Stomach (tissue), 8 donors: ENCODE measurements at regions not wholly inside any gene's neighbourhood (a gene's known extent, or its start where the extent isn't known, plus 50 kb on each side); places are given as distances from the start of the nearest gene placed in this dataset.
A peak's percentile ranks its signal among the peaks of the same experiment; 100 is the strongest.

ENCODE experiments used
- DNase-seq, 2 donors: peaks; one replicate each; pipeline versions ENCODE4 v3.0.0 to v3.0.0-alpha.2; 2013 to 2019
- H3K27ac ChIP-seq, 5 donors: fragments of 200-600 bp in 4 of 5; sonication (generic) in 4 of 5; one replicate each; pipeline ENCODE4 v1.5.1; 2013 to 2019; ENCODE audit warnings: mild to moderate bottlenecking in 1 of 5, moderate library complexity in 1 of 5
- H3K27me3 ChIP-seq, 3 donors: fragments of 200-600 bp; sonication (generic); one replicate each; pipeline ENCODE4 v1.5.1; 2017 to 2019; ENCODE audit warnings: mixed run types in 1 of 3
- H3K36me3 ChIP-seq, 4 donors: fragments of 200-600 bp; sonication (generic); 1 replicate in 3 of 4; 2 replicates in 1 of 4; pipeline ENCODE4 v1.5.1; 2016 to 2019
- H3K4me1 ChIP-seq, 4 donors: fragments of 200-600 bp; sonication (generic); one replicate each; pipeline ENCODE4 v1.5.1; 2016 to 2019
- H3K4me3 ChIP-seq, 4 donors: fragments of 200-600 bp; sonication (generic) in 3 of 4; one replicate each; pipeline ENCODE4 v1.5.1; 2016 to 2019; ENCODE audit warnings: mild to moderate bottlenecking in 1 of 4
- H3K9me3 ChIP-seq, 4 donors: fragments of 200-600 bp; sonication (generic); one replicate each; pipeline ENCODE4 v1.5.1; 2016 to 2019
- EP300 ChIP-seq: sonication (generic); formaldehyde crosslinking; IDR thresholded peaks from one replicate; pipeline ENCODE4 v1.6.1; 2017; ENCODE audit warnings: antibody characterized with exemption
- POLR2A ChIP-seq, 4 donors: fragments of 450-650 bp; IDR thresholded peaks; one replicate each; pipeline ENCODE4 v1.6.1; 2016; ENCODE audit warnings: antibody characterized with exemption in 4 of 4, control low read depth in 2 of 4, mild to moderate bottlenecking in 1 of 4, moderate library complexity in 1 of 4
- POLR2AphosphoS5 ChIP-seq, 3 donors: sonication (generic); formaldehyde crosslinking; IDR thresholded peaks; one replicate each; pipeline ENCODE4 v1.6.1; 2016; ENCODE audit warnings: antibody characterized with exemption in 3 of 3
- WGBS, 5 donors: extraction: QIAGEN DNeasy Blood & Tissue Kit in 3 of 5; methylation state at CpG; one replicate each; pipeline versions ENCODE4 v1.1.5 to v1.1.7; 2013 to 2018; 5-methylcytosine and 5-hydroxymethylcytosine counted together
- intact Hi-C: fragments of 100-400 bp; cut with DNase I; formaldehyde crosslinking; loops from one replicate; pipeline ENCODE4 v1.15.1; 2023; ENCODE audit warnings: low total_unique reads
- TF ChIP-seq, protein P1 (sequence below), 7 experiments: fragments of 450-650 bp in 4 of 7; fragments of 200-600 bp in 3 of 7; sonication (generic) in 3 of 7; IDR thresholded peaks; one replicate each; pipeline ENCODE4 v1.5.1; 2016 to 2019; ENCODE audit warnings: antibody characterized with exemption in 7 of 7, control low read depth in 2 of 7, mild to moderate bottlenecking in 1 of 7
- donor health status: healthy with polysubstance abuse.
- donor health status: Bipolar disorder and iron deficiency.
- donor health status: healthy.

DNA sequence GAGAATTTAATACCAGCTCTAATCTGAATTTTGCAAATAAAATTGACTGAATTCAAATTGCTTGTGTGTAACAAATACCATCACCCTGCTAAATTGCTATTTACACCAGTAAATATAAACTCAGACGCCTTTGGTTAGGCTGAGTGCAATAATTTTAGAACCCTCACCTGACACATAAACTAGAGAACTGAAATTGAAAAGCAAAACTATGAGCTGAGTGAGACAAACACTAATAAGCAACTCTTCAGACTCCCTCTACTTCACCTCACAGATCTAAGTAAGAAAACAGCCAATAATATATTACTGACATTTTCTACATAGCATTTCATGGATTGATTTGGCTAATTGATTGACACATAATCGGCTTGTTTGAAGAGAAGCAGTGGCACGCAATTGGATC is 621.2 kb downstream of the REEP3 start:
- 84 to 93% (median 89%) methylated on average over 3 of the region's 3 CpGs for WGBS, 5 donors
- intact Hi-C loops = no loop called here

DNA sequence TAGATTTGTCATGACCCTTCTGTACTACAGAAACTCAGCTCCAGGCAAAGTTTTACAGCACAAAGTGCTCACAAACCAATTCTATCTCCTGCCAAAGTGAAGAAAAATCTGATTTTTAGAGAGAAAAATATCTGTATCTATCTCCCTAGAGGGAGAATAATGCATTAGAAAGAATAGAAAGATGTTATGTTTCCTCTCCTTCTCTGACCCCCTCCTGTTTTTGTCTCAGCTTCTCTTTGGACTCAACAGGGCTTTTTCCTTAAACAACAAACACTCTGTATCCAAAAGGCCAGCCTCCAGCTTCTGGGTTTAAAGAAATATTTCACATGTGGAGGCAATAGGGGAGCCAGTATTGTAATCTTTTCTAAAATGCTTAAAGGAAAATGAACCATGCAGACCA is 627.4 kb downstream of the REEP3 start:
- Histone ChIP-seq H3K27ac (no peak overlapping the region), H3K36me3 (no peaks in the 10 kb centered on the region), H3K4me3 (no peak overlapping the region), H3K4me1 (no peaks in the 10 kb centered on the region), H3K9me3 (no peaks in the 10 kb centered on the region), H3K27me3 (no peaks in the 10 kb centered on the region)
- TF ChIP-seq POLR2A (IDR thresholded peaks at IDR 0.05) (no peak), EP300 (no peak)
- intact Hi-C loops = no loop called here
- DNase-seq = peak in 1 of 2 donors; percentile 16

More for the DNA sequence above, 621.2 kb downstream of the REEP3 start:
- Histone ChIP-seq H3K27me3 (no peaks in the 10 kb centered on the region), H3K36me3 (no peaks in the 10 kb centered on the region), H3K4me3 (no peak overlapping the region), H3K4me1 (no peaks in the 10 kb centered on the region), H3K27ac (no peak overlapping the region), H3K9me3 (no peaks in the 10 kb centered on the region)
- no peak for TF ChIP-seq POLR2AphosphoS5 (IDR thresholded peaks at IDR 0.05)
- TF ChIP-seq EP300 = no peak
- TF ChIP-seq POLR2A (IDR thresholded peaks at IDR 0.05) = no peak
- TF ChIP-seq, protein P1, sequence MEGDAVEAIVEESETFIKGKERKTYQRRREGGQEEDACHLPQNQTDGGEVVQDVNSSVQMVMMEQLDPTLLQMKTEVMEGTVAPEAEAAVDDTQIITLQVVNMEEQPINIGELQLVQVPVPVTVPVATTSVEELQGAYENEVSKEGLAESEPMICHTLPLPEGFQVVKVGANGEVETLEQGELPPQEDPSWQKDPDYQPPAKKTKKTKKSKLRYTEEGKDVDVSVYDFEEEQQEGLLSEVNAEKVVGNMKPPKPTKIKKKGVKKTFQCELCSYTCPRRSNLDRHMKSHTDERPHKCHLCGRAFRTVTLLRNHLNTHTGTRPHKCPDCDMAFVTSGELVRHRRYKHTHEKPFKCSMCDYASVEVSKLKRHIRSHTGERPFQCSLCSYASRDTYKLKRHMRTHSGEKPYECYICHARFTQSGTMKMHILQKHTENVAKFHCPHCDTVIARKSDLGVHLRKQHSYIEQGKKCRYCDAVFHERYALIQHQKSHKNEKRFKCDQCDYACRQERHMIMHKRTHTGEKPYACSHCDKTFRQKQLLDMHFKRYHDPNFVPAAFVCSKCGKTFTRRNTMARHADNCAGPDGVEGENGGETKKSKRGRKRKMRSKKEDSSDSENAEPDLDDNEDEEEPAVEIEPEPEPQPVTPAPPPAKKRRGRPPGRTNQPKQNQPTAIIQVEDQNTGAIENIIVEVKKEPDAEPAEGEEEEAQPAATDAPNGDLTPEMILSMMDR (IDR thresholded peaks at IDR 0.05) = no peak
- no peak for DNase-seq

DNA sequence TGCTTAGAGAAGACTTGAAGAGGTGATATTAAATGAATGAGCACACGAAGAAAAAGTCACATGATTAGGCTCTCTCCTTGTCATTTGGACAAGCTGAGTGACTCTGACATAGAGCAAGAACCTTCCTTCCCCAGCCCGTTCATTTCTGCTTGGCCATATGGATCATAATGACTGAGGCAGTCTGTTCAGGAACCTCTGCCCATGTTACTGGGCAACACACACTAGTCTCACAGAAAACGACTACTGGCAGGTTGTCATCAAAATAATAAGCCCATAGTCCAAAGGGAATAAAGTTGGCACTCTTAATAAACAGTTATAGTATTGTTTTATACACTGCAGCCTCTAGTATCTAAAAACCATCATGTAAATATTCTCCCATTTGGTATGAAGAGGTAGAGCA is 635.0 kb downstream of the REEP3 start:
- Histone ChIP-seq H3K27ac (no peak overlapping the region), H3K36me3 (no peaks in the 10 kb centered on the region), H3K27me3 (no peaks in the 10 kb centered on the region), H3K4me1 (no peaks in the 10 kb centered on the region), H3K4me3 (no peak overlapping the region), H3K9me3 (no peaks in the 10 kb centered on the region)
- DNase-seq = peak in 1 of 2 donors; percentile 5
- TF ChIP-seq POLR2A (IDR thresholded peaks at IDR 0.05) (no peak), POLR2AphosphoS5 (IDR thresholded peaks at IDR 0.05) (no peak), EP300 (no peak)
- TF ChIP-seq, protein P1 (IDR thresholded peaks at IDR 0.05) = no peak
- WGBS, 5 donors = 51 to 71% (median 63%) methylated on average over 3 of the region's 3 CpGs
- intact Hi-C loops = no loop called here

DNA sequence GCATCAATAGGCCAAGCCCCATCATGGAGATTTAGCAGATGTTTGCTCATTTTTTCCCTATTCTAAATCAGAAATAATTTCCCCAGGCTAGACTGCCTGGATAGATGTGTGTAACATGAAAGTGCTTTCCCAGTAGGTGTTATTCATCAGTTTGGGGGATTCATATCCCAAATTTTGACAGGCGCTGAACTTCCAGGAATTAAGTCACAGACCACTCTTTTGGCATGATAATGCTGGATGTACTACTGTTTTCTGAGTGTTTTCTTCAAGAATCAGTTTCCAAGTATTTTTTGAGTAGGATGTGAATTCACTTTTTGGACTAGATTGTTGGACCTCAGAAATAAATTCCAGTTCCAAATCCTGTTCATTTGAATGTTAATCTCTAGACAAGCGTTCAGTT is 637.4 kb downstream of the REEP3 start:
- H3K27ac ChIP-seq = no peak overlapping the region
- H3K27me3 ChIP-seq = no peaks in the 10 kb centered on the region
- H3K4me1 ChIP-seq = no peaks in the 10 kb centered on the region
- no peaks in the 10 kb centered on the region for H3K36me3 ChIP-seq
- peak in 1 of 2 donors; percentile 1 for DNase-seq
- H3K4me3 ChIP-seq = no peak overlapping the region
- 72 to 88% (median 84%) methylated on average over 2 of the region's 2 CpGs for WGBS, 5 donors
- TF ChIP-seq POLR2AphosphoS5 (IDR thresholded peaks at IDR 0.05) (no peak), EP300 (no peak), POLR2A (IDR thresholded peaks at IDR 0.05) (no peak)
- TF ChIP-seq, protein P1 (IDR thresholded peaks at IDR 0.05) = no peak
- H3K9me3 ChIP-seq = no peaks in the 10 kb centered on the region
- intact Hi-C loops = no loop called here

DNA sequence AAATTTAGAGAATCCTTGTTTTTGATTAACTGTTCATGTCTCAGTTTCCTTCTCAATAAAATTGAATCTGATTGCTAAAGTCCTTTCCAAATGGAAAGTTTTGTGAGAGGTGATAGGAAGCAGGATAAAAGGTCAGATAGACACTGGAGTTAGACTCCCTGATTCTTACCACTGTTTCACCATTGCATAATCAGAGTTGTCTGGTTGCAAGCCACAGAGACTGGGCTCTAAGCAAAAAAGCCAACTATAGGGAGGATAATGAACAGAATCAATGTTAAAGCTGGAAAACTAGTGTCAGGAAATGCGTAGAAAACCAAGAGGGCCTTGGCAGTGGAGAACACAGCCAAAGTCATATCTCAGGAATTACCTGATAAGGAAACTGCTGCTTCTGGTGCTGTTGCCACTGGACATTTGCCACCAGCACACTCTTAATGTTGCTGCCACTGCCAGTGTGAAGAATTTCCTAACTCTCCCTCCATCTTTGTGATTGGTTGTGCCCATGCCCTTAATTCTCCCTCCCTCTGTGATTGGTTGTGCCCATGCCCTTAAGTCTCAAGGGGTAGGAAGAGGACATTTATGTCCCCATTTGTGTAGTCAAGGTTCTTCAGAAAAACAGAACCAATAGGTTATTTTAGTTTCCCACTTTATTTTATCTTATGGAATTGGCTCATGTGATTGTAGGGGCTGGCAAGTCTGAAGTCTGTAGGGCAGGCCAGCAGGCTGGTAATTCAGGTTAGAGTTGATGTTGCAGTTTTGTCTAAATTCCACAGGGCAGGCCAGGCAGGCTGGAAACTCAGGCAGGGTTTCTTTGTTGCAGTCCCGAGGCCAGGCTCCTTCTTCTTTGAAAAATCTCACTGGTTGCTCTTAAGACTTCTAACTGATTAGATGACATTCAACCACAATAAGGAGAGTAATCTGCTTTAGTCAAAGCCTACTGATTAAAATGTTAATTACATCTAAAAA is 639.0 kb downstream of the REEP3 start:
- no peaks in the 10 kb centered on the region for H3K27me3 ChIP-seq
- intact Hi-C loops = no loop called here
- no peak overlapping the region for H3K4me3 ChIP-seq
- H3K27ac ChIP-seq = no peak overlapping the region
- no peaks in the 10 kb centered on the region for H3K4me1 ChIP-seq
- no peaks in the 10 kb centered on the region for H3K36me3 ChIP-seq
- TF ChIP-seq POLR2A (IDR thresholded peaks at IDR 0.05) (no peak), POLR2AphosphoS5 (IDR thresholded peaks at IDR 0.05) (no peak), EP300 (no peak)
- TF ChIP-seq, protein P1 (IDR thresholded peaks at IDR 0.05) = no peak
- peak in 1 of 2 donors; percentile 34 for DNase-seq
- H3K9me3 ChIP-seq = no peaks in the 10 kb centered on the region
- WGBS, 5 donors = 27 to 63% (median 38%) methylated on average over 2 of the region's 2 CpGs
